Iris pigment epithelial cell (primary cell): ENCODE measurements at regions not wholly inside any gene's neighbourhood (a gene's known extent, or its start where the extent isn't known, plus 50 kb on each side); places are given as distances from the start of the nearest gene placed in this dataset.

ENCODE experiments used
- DNase-seq: peaks from one replicate; pipeline ENCODE4 v3.0.0-alpha.2; 2011; ENCODE audit warnings: low read depth

DNA sequence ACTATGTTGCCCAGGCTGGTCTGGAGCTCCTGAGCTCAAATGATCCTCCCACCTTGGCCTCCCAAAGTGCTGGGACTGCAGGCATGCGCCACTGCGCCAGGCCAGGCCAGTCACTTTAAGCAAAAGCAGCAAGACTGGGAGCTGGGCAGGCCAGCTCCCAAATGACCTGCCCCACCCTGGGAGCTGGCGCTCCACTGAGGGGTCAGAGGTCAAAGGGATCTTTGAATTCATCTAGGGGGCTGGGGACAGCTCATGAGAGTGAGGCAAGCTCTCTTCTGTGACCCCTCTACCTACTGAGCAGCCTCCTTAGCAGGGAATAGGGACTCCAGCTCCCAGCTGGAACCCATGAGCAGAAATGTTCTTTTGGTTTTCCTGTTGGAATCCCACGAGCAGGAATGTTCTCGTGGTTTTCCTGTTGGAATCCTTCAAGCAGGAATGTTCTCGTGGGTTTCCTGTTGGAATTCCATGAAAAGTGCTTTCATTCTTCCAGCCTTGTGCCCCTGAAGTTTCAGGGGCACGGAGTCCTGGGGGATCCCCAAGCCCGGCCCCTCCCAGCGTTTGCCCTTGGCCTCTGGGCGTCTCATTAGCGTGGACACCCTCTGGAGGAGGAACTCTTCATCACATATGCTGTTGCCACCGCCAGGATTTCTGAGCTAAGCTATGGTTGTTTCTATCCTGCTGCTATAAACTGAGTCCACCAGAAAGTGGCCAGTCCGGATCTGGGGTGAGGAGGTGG is 162.0 kb upstream of the HAAO start:
- DNase-seq = no peak

DNA sequence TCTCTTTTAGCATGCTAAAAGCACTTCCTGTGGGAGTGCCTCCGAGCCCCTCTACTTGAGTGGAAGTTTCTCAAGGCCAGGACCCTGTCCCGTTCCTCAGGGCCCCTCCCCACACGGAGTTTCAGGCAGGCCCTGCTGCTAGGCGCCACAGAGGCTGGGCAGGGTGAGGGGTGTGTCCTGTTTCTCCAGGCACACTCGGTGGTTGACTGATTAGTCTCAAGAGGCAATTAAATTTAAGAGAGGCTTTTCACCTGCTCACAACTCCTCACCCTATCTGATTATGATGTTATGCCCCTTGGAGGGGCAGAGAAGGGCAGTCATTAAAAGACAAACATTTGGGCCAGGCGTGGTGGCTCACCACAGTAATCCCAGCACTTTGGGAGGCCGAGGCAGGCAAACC is 160.8 kb upstream of the HAAO start:
- no peak for DNase-seq

DNA sequence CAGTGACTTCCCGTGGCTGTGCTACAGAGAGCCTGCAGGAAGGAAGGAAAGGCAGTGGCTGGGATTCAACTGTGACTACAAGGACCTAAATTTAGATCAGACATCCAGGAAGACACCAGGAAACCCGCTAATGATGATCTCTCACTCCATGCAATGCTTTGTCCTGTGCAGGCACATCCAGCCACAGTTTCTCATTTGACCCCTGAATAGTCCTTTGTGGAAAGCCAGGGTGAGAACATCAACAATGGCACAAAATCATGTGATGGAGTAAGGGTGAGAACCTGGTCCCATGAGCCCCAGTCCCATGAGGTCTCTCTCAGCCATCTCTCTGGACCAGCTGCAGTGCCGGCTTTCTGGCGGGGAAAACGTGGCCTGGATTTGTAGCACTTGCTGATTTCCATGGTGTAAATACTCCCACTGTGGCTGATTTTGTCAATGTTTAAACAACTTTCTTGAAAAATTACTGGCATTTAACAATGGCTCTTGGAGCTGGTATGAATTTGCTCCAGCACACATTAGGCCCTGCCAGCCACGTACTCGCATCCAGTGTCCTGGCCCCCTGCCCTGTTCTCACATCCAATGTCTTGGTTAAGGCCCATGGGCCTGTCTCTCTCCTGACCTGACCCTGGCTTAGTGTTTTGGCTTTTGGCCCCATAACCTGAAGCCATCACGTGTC is 159.0 kb upstream of the HAAO start:
- DNase-seq = no peak

DNA sequence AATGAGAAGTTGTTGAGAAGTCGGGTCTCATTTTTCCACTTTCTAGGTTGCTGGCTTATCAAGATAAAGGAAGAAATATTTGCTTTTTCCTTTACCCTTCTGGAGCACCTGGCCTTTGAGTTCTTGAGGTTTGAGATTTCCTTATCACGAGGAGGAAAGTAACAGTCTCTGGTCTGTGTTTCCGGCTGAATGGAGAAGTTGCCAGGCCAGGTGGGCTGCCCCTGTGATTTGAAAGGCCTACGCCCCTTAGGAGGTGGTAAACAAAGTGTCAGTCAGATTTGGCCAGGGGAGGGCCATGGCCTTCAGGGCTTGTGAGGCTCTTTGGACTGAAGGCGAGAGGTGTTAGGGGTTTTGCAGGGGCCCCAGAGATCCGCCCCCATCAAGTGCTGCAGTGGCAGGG is 156.7 kb upstream of the HAAO start:
- no peak for DNase-seq

DNA sequence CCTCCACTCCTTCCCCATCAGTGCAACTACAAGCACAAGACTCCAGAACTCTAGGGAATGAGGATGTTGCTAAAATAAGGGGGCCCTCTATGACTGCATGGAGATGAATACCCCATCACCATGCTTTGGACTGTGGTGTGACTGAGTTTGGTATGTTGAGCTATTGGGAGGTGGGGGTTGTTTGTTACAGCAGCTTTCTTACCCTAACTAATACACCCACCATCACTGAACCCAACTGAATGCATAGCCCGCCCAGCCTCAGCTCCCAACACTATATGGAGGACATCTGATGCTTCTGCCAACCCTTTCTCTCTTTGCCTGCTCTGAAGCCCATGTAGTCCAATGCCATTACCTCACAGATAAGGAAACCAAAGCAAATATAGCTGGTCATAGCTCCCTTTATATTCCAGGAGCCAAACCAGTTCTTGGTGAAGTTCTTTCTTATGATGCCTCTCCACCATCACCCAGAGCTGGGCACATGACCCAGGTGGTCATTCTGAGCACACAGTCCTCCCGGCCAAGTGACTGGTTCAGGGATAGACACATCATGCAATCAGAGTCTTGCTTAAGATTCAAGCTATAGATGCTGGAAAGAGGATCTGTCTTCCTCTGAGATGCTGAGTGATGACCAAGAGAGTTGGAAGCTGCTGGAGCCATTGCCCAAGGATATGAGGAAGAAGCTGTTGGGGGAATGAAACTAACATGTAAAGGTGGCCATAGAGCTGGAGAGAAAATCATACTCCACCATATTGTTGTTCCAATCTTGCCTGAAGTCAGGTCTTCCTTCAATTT is 155.6 kb upstream of the HAAO start:
- no peak for DNase-seq

- DNase-seq = peak; percentile 63
These were observed 152.5 kb upstream of the HAAO start for GRCh38 chr2:42944779-42945415.

DNA sequence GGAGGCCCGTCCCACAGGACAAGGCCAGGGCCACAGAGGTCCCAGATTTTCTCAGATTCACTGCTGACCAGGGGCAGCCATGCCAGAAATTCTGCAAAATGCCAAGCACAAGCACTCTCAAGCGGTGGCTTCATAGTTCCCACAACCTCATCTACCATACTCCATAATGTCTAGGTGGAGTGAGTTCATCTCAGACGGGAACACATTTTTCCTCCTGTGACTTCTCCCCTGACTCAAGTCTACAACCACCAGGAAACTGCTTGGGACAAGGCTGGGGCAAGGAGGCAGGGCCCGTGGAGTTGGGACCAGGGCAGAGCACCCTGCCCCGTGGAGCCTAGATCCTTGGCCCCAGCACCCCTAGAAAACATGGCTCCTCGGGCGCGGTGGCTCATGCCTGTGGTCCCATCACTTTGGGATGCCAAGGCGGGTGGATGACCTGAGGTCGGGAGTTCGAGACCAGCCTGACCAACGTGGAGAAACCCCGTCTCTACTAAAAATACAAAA is 150.7 kb upstream of the HAAO start:
- DNase-seq = no peak

- no peak for DNase-seq
These were observed 150.0 kb upstream of the HAAO start for GRCh38 chr2:42942214-42942989.

GRCh38 chr2:42941633-42942176 is 149.3 kb upstream of the HAAO start:
- DNase-seq = no peak

DNA sequence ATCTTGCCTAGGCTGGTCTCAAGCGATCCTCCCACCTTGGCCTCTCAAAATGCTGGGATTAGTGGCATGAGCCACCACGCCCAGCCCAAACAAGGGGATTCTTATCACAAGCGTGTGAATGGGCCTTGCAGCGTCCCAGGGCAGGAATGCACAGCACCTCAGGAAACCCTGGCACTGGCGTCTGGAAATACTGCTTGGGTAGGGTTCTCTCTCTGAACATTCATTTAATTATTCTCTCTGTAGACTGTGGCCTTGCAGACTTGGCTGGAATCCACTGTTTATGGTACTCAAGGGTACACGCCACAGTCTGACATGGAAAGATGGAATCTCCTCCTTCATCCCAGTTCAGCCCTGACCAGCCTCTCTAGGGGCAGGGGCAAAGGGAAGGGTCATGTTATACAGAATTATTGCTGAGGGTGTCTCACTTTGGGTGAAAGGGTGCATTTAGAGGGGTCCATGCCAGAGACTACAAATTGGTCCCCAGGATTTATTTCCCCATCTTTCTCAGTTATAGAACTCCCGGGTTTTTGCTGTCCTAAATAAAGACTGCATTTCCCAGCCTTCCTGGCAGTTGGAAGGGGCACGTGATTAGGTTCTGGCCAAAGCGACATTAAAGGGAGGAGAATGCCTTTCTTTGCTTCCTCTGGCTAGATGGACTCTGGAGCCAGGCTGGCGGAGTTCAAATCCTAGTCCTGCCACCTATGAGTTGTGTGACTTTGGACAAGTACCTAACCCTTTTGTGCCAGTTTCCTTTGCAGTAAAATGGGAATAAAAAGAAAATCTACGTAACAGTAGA is 147.2 kb upstream of the HAAO start:
- DNase-seq = no peak

DNA sequence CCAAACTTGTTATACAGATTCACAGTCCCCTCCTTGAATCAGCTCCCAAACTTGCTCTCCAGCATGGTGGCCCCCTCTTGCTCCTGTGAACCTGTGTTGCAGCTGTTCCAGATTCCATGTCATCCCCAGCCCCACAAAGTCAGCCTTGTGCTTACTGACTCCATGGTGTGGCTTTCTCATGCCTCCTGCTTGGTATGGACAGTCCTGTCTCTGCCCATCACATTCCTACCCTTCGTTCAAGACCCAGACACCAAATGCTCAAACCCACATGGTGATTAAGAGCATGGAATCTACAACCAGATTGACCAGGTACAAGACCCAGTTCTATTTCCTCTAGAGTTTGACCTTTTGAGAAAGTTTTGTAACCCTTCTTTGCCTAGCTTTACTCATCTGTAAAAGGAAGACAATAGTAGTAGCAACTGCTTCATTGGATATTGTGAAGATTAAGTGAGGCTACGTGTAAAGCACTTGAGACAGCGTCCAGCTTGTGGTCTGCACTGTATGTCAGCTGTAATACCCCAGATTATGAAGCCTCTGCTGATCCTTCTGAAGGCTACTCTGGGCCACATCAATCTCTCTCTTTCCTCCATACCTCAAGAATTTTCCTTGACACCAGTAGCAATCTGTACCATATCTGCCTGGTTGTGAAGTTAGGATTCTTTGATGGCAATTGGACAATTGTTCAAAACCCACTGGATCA is 146.4 kb upstream of the HAAO start:
- no peak for DNase-seq

DNA sequence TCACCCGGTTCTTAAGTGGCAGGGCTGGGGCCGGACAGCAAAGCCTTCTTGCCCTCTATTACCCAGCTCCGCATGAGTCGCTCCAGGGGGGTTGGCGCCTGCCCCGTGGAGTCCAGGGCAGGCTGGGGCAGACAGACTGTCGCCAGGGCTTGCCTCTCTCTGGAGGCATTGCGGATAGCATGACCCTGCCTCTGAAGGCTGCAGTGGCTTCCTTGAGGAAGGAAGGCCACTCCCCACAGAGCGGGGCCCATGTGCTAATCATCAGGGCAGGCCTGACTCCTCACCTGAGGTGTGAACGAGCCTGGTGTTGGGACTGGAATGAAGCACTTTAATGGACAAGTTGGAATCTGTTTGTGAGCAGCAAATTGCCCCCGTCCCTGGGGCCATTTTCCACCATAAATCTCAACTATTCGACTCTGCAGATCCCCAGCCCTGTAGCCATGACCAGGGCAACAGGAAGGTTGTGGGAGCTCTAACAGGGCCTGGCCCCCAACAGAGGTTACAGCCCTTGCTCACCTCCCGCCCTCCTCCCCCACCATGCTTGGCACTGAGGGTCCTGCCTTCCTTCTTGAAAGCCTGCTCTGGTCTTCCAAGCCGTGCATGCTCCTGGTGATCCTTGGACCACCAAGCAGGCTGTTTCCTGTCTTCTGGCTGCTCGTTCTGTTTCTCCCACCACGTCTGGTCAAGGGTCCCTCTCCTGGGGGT is 144.9 kb upstream of the HAAO start:
- no peak for DNase-seq

- no peak for DNase-seq
These were observed 143.6 kb upstream of the HAAO start for GRCh38 chr2:42935692-42936671.

DNA sequence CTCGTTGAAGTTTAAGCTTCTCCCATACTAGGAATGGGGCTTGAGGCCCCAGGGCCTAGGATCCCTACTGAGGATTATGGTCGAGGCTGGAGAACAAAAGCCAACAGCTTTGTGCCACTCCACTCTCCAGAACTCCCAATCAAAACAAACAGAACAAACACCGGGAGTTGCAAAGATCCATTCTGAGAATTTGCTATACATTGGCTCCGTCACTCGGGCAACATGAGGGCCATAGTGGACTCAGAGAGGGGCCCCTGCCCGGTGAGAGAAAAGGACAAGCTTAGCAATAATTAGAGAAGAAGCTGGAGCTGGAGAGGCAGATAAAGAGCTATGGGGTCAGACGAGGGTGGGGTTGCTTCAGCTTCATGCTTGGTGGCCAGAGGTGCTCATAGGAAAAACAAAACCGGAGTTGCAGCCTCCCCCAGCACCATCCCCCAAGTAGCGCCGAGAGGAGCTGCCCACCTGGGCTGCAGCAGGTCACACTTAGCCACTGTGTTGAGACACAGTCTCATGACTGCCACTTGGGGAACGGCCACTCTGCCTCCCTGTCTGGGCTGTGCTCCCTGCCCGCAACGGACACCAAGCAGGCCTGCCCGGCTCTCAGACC is 142.3 kb upstream of the HAAO start:
- no peak for DNase-seq

DNA sequence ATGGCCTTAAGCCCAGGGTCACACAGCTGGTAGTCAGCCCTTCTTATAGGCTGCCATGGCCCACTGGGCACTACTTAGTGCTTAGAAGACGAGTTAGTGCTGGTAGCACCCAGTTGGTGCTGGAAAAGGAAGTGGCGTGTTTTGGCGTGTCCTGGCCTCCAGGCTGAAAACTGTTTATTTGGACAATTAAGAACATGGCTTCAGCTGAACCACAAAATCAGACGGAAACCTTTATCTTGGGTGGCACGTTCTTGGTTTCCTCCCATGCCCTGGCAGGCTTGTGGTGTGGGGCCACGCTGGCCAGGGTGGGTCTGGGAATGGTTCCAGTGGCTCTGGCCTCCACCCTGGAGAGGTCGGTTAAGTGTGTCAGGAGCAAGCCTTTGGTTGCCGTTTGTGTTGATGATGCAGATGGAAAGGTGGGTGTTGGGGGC is 141.5 kb upstream of the HAAO start:
- no peak for DNase-seq

DNA sequence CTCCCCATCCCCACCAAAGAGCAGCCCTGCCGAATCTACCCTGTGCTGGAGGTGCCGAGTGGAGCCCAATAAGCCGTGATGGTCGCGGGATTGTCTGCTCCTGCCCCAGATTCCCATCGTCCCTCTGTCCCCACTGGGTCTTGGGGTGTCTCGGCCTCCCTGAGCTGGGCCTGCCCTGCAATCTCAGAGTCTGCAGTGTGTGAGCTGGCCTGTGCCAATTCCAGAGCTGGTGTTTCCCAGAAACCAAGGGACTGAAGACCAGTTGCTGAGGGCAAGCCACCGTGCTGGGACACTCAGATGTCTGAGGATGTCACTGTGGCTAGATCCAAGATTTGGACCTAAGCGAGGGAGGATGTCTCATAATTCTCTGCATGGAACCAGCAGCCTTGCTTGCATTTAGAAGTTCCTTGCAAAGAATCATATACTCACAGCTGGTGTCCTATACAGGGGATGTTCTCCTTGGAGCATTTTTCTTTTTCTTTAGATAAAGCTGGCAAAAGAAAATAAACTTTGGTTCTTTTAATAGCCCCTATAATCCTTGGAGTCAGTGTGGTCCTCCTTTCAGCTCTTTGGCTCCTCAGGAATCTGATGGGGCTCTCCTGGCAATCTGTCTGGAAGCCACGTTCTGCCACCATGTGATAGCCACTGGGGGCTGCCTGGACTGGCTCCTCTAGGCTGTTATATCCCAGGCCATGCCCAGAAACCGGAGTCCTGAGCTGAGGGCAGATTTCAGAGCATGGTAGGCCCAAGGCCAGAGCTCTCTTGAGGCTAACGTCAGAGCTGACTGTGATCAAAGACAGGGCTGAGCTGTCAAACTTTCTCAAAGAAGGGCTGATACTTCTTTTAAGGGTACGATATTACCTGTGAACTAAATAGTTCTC is 140.1 kb upstream of the HAAO start:
- no peak for DNase-seq

DNA sequence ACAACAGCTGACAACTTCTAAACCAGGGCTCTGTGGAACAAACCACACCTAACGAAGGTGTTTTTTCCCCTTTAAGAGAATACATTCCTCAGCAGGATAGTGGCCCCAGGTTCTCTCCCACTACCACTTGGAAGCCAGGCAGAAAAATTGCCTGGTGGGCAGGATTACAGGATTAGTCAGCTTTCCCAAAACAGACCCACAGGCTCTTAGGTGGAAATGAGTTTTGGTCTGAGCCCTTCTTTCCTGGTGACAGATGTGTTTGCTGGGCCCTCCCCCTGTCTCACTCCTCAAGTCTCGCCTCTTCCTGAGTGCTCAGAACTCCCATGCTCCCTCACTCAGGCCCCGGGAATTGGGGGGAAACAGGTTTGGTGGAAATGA is 139.4 kb upstream of the HAAO start:
- no peak for DNase-seq
